ENCODE measurements at regions not wholly inside any gene's neighbourhood (a gene's known extent, or its start where the extent isn't known, plus 50 kb on each side); places are given as distances from the start of the nearest gene placed in this dataset.

GRCh38 chr13:22934744-22935523 lies 245.8 kb upstream of the SGCG start:
- TF ChIP-seq EZH2phosphoT487 (IDR thresholded peaks at IDR 0.05; ENCODE audit: borderline replicate concordance) (no peak), CTCF (conservative IDR thresholded peaks at IDR 0.05; ENCODE audit: low read length) (no peak)
